SU-DHL-6 (cell line): ENCODE measurements at regions not wholly inside any gene's neighbourhood (a gene's known extent, or its start where the extent isn't known, plus 50 kb on each side); places are given as distances from the start of the nearest gene placed in this dataset.

ENCODE experiments used
- H2AFZ ChIP-seq: fragments of 200-600 bp; sonication (generic); 2 replicates; pipeline ENCODE4 v1.6.1; 2014; ENCODE audit warnings: low read depth, mild to moderate bottlenecking, moderate library complexity, mixed read lengths, antibody characterized with exemption, low read length; ENCODE audit not compliant: severe bottlenecking
- H3F3A ChIP-seq: fragments of 200-600 bp; shearing (Covaris generic); 2 replicates; pipeline ENCODE4 v1.6.0; 2016; ENCODE audit warnings: antibody characterized with exemption, mild to moderate bottlenecking; ENCODE audit not compliant: insufficient read depth
- H3K27ac ChIP-seq: fragments of 200-600 bp; sonication (generic); 2 replicates; pipeline ENCODE4 v1.5.1; 2016; ENCODE audit warnings: low read depth, mild to moderate bottlenecking, low read length, moderate library complexity, mixed read lengths
- H3K27me3 ChIP-seq: fragments of 200-600 bp; sonication (generic), shearing (Covaris generic); 2 replicates; pipeline ENCODE4 v1.6.0; 2014; ENCODE audit warnings: mild to moderate bottlenecking, low read length
- H3K36me3 ChIP-seq: fragments of 200-600 bp; sonication (generic); 2 replicates; pipeline ENCODE4 v1.6.1; 2014; ENCODE audit warnings: mild to moderate bottlenecking, low read length, mixed read lengths
- H3K4me2 ChIP-seq: fragments of 300-600, 200-600 bp; shearing (Covaris generic), sonication (generic); 2 replicates; pipeline ENCODE4 v1.6.0; 2014; ENCODE audit warnings: low read length, low read depth, mild to moderate bottlenecking; ENCODE audit not compliant: poor library complexity, severe bottlenecking
- H3K4me3 ChIP-seq: fragments of 200-600 bp; sonication (generic); 2 replicates; pipeline ENCODE4 v1.5.1; 2014; ENCODE audit warnings: antibody characterized with exemption, low read length, mild to moderate bottlenecking, mixed read lengths; ENCODE audit not compliant: insufficient read depth, poor library complexity, severe bottlenecking
- H3K79me2 ChIP-seq: fragments of 200-600 bp; sonication (generic); 2 replicates; pipeline ENCODE4 v1.6.1; 2014; ENCODE audit warnings: mild to moderate bottlenecking, low read length, moderate library complexity; ENCODE audit not compliant: insufficient read depth
- H3K9ac ChIP-seq: fragments of 200-600 bp; sonication (generic); 2 replicates; pipeline ENCODE4 v1.7.0; 2014; ENCODE audit warnings: mild to moderate bottlenecking, low read length
- H3K9me2 ChIP-seq: fragments of 200-600 bp; sonication (generic); replicated peaks from 2 replicates; pipeline ENCODE4 v1.6.1; 2014; ENCODE audit warnings: low read length; ENCODE audit not compliant: insufficient read depth
- H3K9me3 ChIP-seq: fragments of 200-600 bp; sonication (generic); 2 replicates; pipeline ENCODE4 v1.6.1; 2014; ENCODE audit warnings: low read length, mixed read lengths; ENCODE audit not compliant: insufficient read depth
- H4K20me1 ChIP-seq: fragments of 200-600 bp; sonication (generic); 2 replicates; pipeline ENCODE4 v1.6.1; 2014; ENCODE audit warnings: low read depth, mild to moderate bottlenecking, antibody characterized with exemption, low read length, moderate library complexity, mixed read lengths
- CTCF ChIP-seq: fragments of 200-600 bp; sonication (generic); IDR thresholded peaks from one replicate; pipeline ENCODE4 v1.5.1; 2017; ENCODE audit warnings: antibody characterized with exemption, mild to moderate bottlenecking, low read length, moderate library complexity; ENCODE audit not compliant: insufficient read depth, poor library complexity, severe bottlenecking
- EZH2phosphoT487 ChIP-seq: fragments of 200-600 bp; sonication (generic), shearing (Covaris generic); conservative IDR thresholded peaks from 2 replicates; pipeline ENCODE4 v1.6.1; 2018; ENCODE audit warnings: mild to moderate bottlenecking, antibody characterized with exemption, low read length, moderate library complexity, mixed read lengths

DNA sequence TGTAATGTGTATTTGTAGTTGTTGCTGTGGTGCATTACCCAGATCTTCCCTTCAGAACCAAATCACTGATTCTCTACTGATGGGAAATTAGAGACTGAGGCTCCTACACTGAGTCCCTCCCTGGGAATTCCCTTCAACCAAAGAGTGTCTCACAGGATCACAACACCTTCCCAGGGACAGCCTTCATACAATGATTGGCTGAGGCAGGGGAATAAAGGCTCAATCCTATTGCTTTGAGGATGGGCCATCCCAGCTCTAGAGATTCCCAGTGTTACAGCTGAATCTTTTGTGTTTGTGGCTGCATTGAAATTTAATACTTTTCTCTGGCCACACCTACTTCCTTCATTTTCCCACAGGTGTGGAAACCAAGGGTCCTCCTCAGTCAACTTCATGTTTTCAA lies 96.4 kb upstream of the ELL2 start:
- Histone ChIP-seq H3K36me3 (no peaks in the 10 kb centered on the region), H3K27me3 (no peaks in the 10 kb centered on the region), H3K9ac (no peak overlapping the region), H3K9me2 (no peaks in the 10 kb centered on the region), H3K79me2 (no peaks in the 10 kb centered on the region), H3K9me3 (no peaks in the 10 kb centered on the region), H4K20me1 (no peaks in the 10 kb centered on the region), H3K4me3 (no peak overlapping the region), H3F3A (no peaks in the 10 kb centered on the region), H3K27ac (no peak overlapping the region), H2AFZ (no peak overlapping the region), H3K4me2 (no peak overlapping the region)
- TF ChIP-seq CTCF (no peak), EZH2phosphoT487 (no peak)

- no peaks in the 10 kb centered on the region for H3K36me3 ChIP-seq
- H3K27me3 ChIP-seq, result no peaks in the 10 kb centered on the region
- no peaks in the 10 kb centered on the region for H3K9me2 ChIP-seq
- H3K9ac ChIP-seq, result no peak overlapping the region
- H3F3A ChIP-seq, result no peaks in the 10 kb centered on the region
- TF ChIP-seq CTCF, result no peak
- TF ChIP-seq EZH2phosphoT487, result no peak
- H3K4me2 ChIP-seq, result no peak overlapping the region
- no peak overlapping the region for H3K27ac ChIP-seq
- H3K9me3 ChIP-seq, result no peaks in the 10 kb centered on the region
- no peak overlapping the region for H2AFZ ChIP-seq
- no peak overlapping the region for H3K4me3 ChIP-seq
- H4K20me1 ChIP-seq, result no peaks in the 10 kb centered on the region
- H3K79me2 ChIP-seq, result no peaks in the 10 kb centered on the region
Measured at GRCh38 chr5:96054311-96055030, 92.8 kb upstream of the ELL2 start.

- Histone ChIP-seq H3F3A (no peaks in the 10 kb centered on the region), H3K79me2 (no peaks in the 10 kb centered on the region), H3K9me2 (no peaks in the 10 kb centered on the region), H4K20me1 (no peaks in the 10 kb centered on the region), H3K27ac (no peak overlapping the region), H3K9ac (no peak overlapping the region), H3K4me2 (no peak overlapping the region), H3K27me3 (no peaks in the 10 kb centered on the region), H3K4me3 (no peak overlapping the region), H3K36me3 (no peaks in the 10 kb centered on the region), H3K9me3 (no peaks in the 10 kb centered on the region), H2AFZ (no peak overlapping the region)
- TF ChIP-seq CTCF (no peak), EZH2phosphoT487 (no peak)
Measured at GRCh38 chr5:96053063-96053735, 91.5 kb upstream of the ELL2 start.
